H1 (cell line): ENCODE measurements at regions not wholly inside any gene's neighbourhood (a gene's known extent, or its start where the extent isn't known, plus 50 kb on each side); places are given as distances from the start of the nearest gene placed in this dataset.

Experiments
- CTCF ChIA-PET: fragments of 300-600 bp; sonication (Branson Sonifier 250); formaldehyde crosslinking; loops from one replicate; lab custom pipeline; 2021; ENCODE audit not compliant: partially characterized antibody; lab: Charles Lee
- POLR2A ChIA-PET: fragments of 300-600 bp; sonication (Branson Sonifier 250); formaldehyde crosslinking; loops from one replicate; lab custom pipeline; 2021; ENCODE audit warnings: inconsistent platforms; ENCODE audit not compliant: partially characterized antibody; lab: Charles Lee
- DNase-seq, 2 experiments: peaks; one replicate each; pipeline versions ENCODE4 v3.0.0 to v3.0.0-alpha.2; 2010 to 2022; ENCODE audit warnings: low spot score in 2 of 2, low read depth in 1 of 2, mixed read lengths in 1 of 2
- FAIRE-seq: peaks from 2 replicates; lab custom pipeline; 2011; peaks lifted over from hg19 to GRCh38; lab: Jason Lieb, UNC
- H2AFZ ChIP-seq: 2 replicates; pipeline ENCODE4 v1.8.1; 2012; ENCODE audit warnings: low read length, inconsistent platforms
- H2AK5ac ChIP-seq: 2 replicates; pipeline ENCODE4 v1.6.1; 2013; ENCODE audit warnings: low read depth, low read length
- H2BK120ac ChIP-seq: replicated peaks from 2 replicates; pipeline ENCODE3; 2013; ENCODE audit warnings: low read depth, low read length, inconsistent platforms
- H2BK12ac ChIP-seq: 2 replicates; pipeline ENCODE4 v1.6.1; 2013; ENCODE audit warnings: low read depth, low read length
- H2BK15ac ChIP-seq: 2 replicates; pipeline ENCODE4 v1.6.1; 2013; ENCODE audit warnings: low read length
- H2BK20ac ChIP-seq: 2 replicates; pipeline ENCODE4 v1.6.1; 2013; ENCODE audit warnings: low read length
- H2BK5ac ChIP-seq: 2 replicates; pipeline ENCODE4 v1.6.1; 2013; ENCODE audit warnings: low read depth, low read length
- H3K14ac ChIP-seq: 2 replicates; pipeline ENCODE4 v1.6.1; 2013; ENCODE audit warnings: inconsistent platforms; ENCODE audit not compliant: insufficient read length
- H3K18ac ChIP-seq: 2 replicates; pipeline ENCODE4 v1.6.1; 2013; ENCODE audit warnings: low read length; ENCODE audit errors: extremely low read depth
- H3K23ac ChIP-seq: 2 replicates; pipeline ENCODE4 v1.6.1; 2013; ENCODE audit warnings: inconsistent platforms; ENCODE audit not compliant: insufficient read length
- H3K23me2 ChIP-seq: 2 replicates; pipeline ENCODE4 v1.6.1; 2013; ENCODE audit warnings: low read depth, low read length
- H3K27ac ChIP-seq: 2 replicates; pipeline ENCODE4 v1.6.1; 2011; ENCODE audit warnings: low read depth, low read length, inconsistent platforms
- H3K27me3 ChIP-seq, 4 experiments: replicated peaks in 1 of 4; 1 replicate in 1 of 4; 2 replicates in 3 of 4; pipeline versions ENCODE4 v1.6.1 to v1.8.1; 2011 to 2013; ENCODE audit warnings: low read length in 3 of 4, mild to moderate bottlenecking in 3 of 4, inconsistent platforms in 2 of 4, mixed read lengths in 2 of 4, moderate library complexity in 1 of 4; ENCODE audit not compliant: control insufficient read depth in 3 of 4, insufficient read depth in 3 of 4; ENCODE audit errors: extremely low read depth in 1 of 4
- H3K36me3 ChIP-seq, 4 experiments: 2 replicates each; pipeline versions ENCODE4 v1.6.1 to v1.8.1; 2011 to 2013; ENCODE audit warnings: mild to moderate bottlenecking in 4 of 4, low read length in 3 of 4, moderate library complexity in 2 of 4, control low read depth in 1 of 4, inconsistent platforms in 1 of 4; ENCODE audit not compliant: insufficient read depth in 4 of 4, control insufficient read depth in 2 of 4
- H3K4ac ChIP-seq: replicated peaks from 2 replicates; pipeline ENCODE3; 2013; ENCODE audit warnings: low read length, low read depth, mixed read lengths, inconsistent platforms; ENCODE audit not compliant: insufficient read length
- H3K4me1 ChIP-seq, 4 experiments: replicated peaks in 1 of 4; 1 replicate in 1 of 4; 2 replicates in 3 of 4; pipeline versions ENCODE4 v1.6.1 to v1.8.1; 2011 to 2013; ENCODE audit warnings: low read length in 3 of 4, inconsistent platforms in 2 of 4, mixed read lengths in 1 of 4; ENCODE audit not compliant: insufficient read depth in 4 of 4, control insufficient read depth in 3 of 4
- H3K4me2 ChIP-seq, 2 experiments: 2 replicates each; pipeline versions ENCODE4 v1.6.1 to v1.8.1; 2011 to 2013; ENCODE audit warnings: low read depth in 2 of 2, low read length in 2 of 2, control low read depth in 1 of 2, inconsistent platforms in 1 of 2, mild to moderate bottlenecking in 1 of 2; ENCODE audit not compliant: insufficient read depth in 1 of 2
- H3K4me3 ChIP-seq, 4 experiments: fragments of 200-600, 300-600 bp in 1 of 4; sonication (generic), shearing (Covaris generic), sonication (Bioruptor Twin) in 1 of 4; 2 replicates each; pipeline versions ENCODE4 v1.5.1 to v1.8.1; 2011 to 2016; ENCODE audit warnings: low read length in 4 of 4, low read depth in 3 of 4, control low read depth in 2 of 4, inconsistent platforms in 2 of 4, mild to moderate bottlenecking in 2 of 4, mixed read lengths in 1 of 4, moderate library complexity in 1 of 4; ENCODE audit not compliant: insufficient read depth in 2 of 4; ENCODE audit errors: extremely low read depth in 1 of 4
- H3K56ac ChIP-seq: replicated peaks from 2 replicates; pipeline ENCODE3; 2013; ENCODE audit warnings: low read depth, mild to moderate bottlenecking, mixed read lengths, low read length, inconsistent platforms; ENCODE audit not compliant: insufficient read length
- H3K79me1 ChIP-seq: 2 replicates; pipeline ENCODE4 v1.6.1; 2013; ENCODE audit warnings: low read depth, low read length, control low read depth
- H3K79me2 ChIP-seq, 2 experiments: 2 replicates each; pipeline versions ENCODE4 v1.6.1 to v1.8.1; 2012 to 2013; ENCODE audit warnings: low read length in 2 of 2, mild to moderate bottlenecking in 2 of 2, inconsistent platforms in 1 of 2; ENCODE audit not compliant: insufficient read depth in 2 of 2, control insufficient read depth in 1 of 2
- H3K9ac ChIP-seq, 4 experiments: replicated peaks in 1 of 4; 1 replicate in 1 of 4; 2 replicates in 3 of 4; pipeline versions ENCODE4 v1.6.1 to v1.8.1; 2011 to 2013; ENCODE audit warnings: low read depth in 3 of 4, low read length in 3 of 4, control low read depth in 2 of 4, mild to moderate bottlenecking in 2 of 4, moderate library complexity in 2 of 4, inconsistent platforms in 1 of 4; ENCODE audit errors: extremely low read depth in 1 of 4
- H3K9me3 ChIP-seq, 2 experiments: 2 replicates each; pipeline versions ENCODE4 v1.6.1 to v1.8.1; 2012 to 2013; ENCODE audit warnings: mild to moderate bottlenecking in 2 of 2, moderate library complexity in 2 of 2, control low read depth in 1 of 2, inconsistent platforms in 1 of 2, low read depth in 1 of 2, low read length in 1 of 2, mixed read lengths in 1 of 2; ENCODE audit not compliant: insufficient read depth in 2 of 2
- H4K20me1 ChIP-seq, 2 experiments: replicated peaks in 1 of 2; 2 replicates each; pipeline versions ENCODE3 to v1.8.1; 2011 to 2013; ENCODE audit warnings: inconsistent platforms in 2 of 2, low read length in 2 of 2, mild to moderate bottlenecking in 1 of 2; ENCODE audit not compliant: insufficient read depth in 2 of 2, control insufficient read depth in 1 of 2
- H4K5ac ChIP-seq: 2 replicates; pipeline ENCODE4 v1.6.1; 2013; ENCODE audit warnings: low read length, low read depth, mixed read lengths, inconsistent platforms; ENCODE audit not compliant: insufficient read length
- H4K8ac ChIP-seq: 2 replicates; pipeline ENCODE4 v1.8.0; 2013; ENCODE audit warnings: mild to moderate bottlenecking, moderate library complexity, low read length, inconsistent platforms; ENCODE audit not compliant: insufficient read depth; ENCODE audit errors: extremely low read depth
- H4K91ac ChIP-seq: replicated peaks from 2 replicates; pipeline ENCODE3; 2013; ENCODE audit warnings: low read length, mixed read lengths, inconsistent platforms; ENCODE audit not compliant: insufficient read length
- BCL11A ChIP-seq, 2 experiments: IDR thresholded peaks; one replicate each; pipeline ENCODE4 v1.6.1; 2011; ENCODE audit warnings: low read depth in 2 of 2, low read length in 2 of 2, mild to moderate bottlenecking in 2 of 2
- CTBP2 ChIP-seq: IDR thresholded peaks from 2 replicates; pipeline ENCODE4 v1.7.0; 2011; ENCODE audit warnings: borderline replicate concordance, mild to moderate bottlenecking, moderate library complexity, mixed read lengths, low read length; ENCODE audit not compliant: insufficient read depth, insufficient read length
- HDAC6 ChIP-seq: IDR thresholded peaks from one replicate; pipeline ENCODE4 v1.7.1; 2012; ENCODE audit warnings: low read depth, mild to moderate bottlenecking, inconsistent platforms, low read length, moderate library complexity
- NANOG ChIP-seq: IDR thresholded peaks from 2 replicates; pipeline ENCODE4 v1.6.1; 2011; ENCODE audit warnings: low read length, low read depth, mild to moderate bottlenecking, inconsistent platforms; ENCODE audit not compliant: insufficient read depth, poor library complexity, severe bottlenecking
- PHF8 ChIP-seq: fragments of 200-600 bp; sonication (generic); conservative IDR thresholded peaks from 2 replicates; pipeline ENCODE4 v1.7.1; 2012; ENCODE audit warnings: low read depth, mild to moderate bottlenecking, inconsistent platforms, low read length, moderate library complexity
- WGBS, 2 experiments: shearing (Covaris generic) in 1 of 2; methylation state at CpG; one replicate each; pipeline versions ENCODE4 v1.1.6 to v1.1.7; 2013 to 2015; ENCODE audit warnings: low lambda C conversion rate in 2 of 2, mixed read lengths in 2 of 2, inconsistent platforms in 1 of 2, low coverage in 1 of 2, missing lambda C conversion rate in 1 of 2; ENCODE audit not compliant: insufficient replicate concordance in 2 of 2, insufficient coverage in 1 of 2, insufficient read length in 1 of 2; ENCODE audit errors: extremely low coverage in 1 of 2, missing lambda C conversion rate in 1 of 2; 5-methylcytosine and 5-hydroxymethylcytosine counted together
- TF ChIP-seq, protein P1 (sequence below): IDR thresholded peaks from 2 replicates; pipeline ENCODE4 v1.6.1; 2011; ENCODE audit warnings: low read length, improper control_type of control experiment

DNA sequence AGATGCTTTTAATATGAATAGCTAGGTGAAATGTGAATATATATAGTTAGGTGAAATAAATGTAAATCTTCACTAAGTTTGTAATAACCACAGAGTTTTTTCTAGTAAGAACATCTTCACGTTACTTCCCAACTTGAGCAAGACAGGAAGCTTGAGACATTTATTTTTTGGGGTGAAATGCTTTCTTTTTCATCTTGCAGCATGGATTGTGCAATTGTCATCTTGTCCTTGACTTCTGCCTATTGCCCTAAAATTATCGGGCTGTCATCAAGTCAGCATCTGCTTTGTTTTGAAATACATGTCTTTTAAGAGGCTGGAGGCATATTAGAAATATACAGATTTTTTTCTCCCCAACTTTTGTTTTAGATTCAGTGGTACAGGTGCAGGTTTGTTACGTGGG lies 433.9 kb downstream of the PCNX1 start:
- Histone ChIP-seq H4K5ac (no peak overlapping the region), H3K4ac (no peak overlapping the region), H4K20me1 (peaks cover 2 to 5% of the 10 kb centered on the region in 2 experiments), H2BK12ac (no peak overlapping the region), H4K91ac (no peak overlapping the region), H3K18ac (no peak overlapping the region), H3K23ac (no peak overlapping the region), H2BK120ac (no peak overlapping the region), H2BK20ac (no peak overlapping the region), H3K9ac (no peak overlapping the region), H3K79me2 (peaks cover 10 to 92% of the 10 kb centered on the region in 2 experiments), H3K9me3 (no peaks in the 10 kb centered on the region), H2BK5ac (no peak overlapping the region), H4K8ac (no peak overlapping the region), H3K23me2 (no peaks in the 10 kb centered on the region), H2AK5ac (no peak overlapping the region), H3K4me2 (no peak overlapping the region), H3K36me3 (no peaks in the 10 kb centered on the region), H3K27ac (no peak overlapping the region), H2AFZ (no peak overlapping the region), H3K27me3 (no peaks in the 10 kb centered on the region), H3K56ac (no peak overlapping the region), H3K4me1 (no peaks in the 10 kb centered on the region; a peak in 1 of 7 replicates), H3K4me3 (no peak overlapping the region), H3K79me1 (peaks cover 8% of the 10 kb centered on the region)
- 92% methylated on average over 3 of the region's 3 CpGs; no CpG with 5 or more reads in 1 of the 2 experiments for WGBS, 2 experiments
- no peak for FAIRE-seq
- ChIA-PET POLR2A (interaction anchor here (0.5 to 2.7 kb wide), 2 partner anchors 20 to 92 kb away, joined by 3 to 9 read pairs; partner anchors contain the start of gene SIPA1L1), CTCF (interaction anchor here (1.5 kb wide), 1 partner anchor 26 kb away, joined by 4 read pairs; no protein-coding TSS in a partner anchor)
- TF ChIP-seq, protein P1, sequence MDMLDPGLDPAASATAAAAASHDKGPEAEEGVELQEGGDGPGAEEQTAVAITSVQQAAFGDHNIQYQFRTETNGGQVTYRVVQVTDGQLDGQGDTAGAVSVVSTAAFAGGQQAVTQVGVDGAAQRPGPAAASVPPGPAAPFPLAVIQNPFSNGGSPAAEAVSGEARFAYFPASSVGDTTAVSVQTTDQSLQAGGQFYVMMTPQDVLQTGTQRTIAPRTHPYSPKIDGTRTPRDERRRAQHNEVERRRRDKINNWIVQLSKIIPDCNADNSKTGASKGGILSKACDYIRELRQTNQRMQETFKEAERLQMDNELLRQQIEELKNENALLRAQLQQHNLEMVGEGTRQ = no peak
- no peak for TF ChIP-seq PHF8
- TF ChIP-seq BCL11A (IDR thresholded peaks at IDR 0.05; ENCODE audit: low read depth in 2 of 2, low read length in 2 of 2) = no peak
- no peak for TF ChIP-seq NANOG
- TF ChIP-seq CTBP2 = no peak
- TF ChIP-seq HDAC6 = no peak
- TF ChIP-seq, all 59 proteins: peak for 0
- DNase-seq = no peak
- Histone ChIP-seq H2BK15ac (no peak overlapping the region), H3K14ac (no peak overlapping the region)
